H9 (cell line): ENCODE measurements at regions not wholly inside any gene's neighbourhood (a gene's known extent, or its start where the extent isn't known, plus 50 kb on each side); places are given as distances from the start of the nearest gene placed in this dataset.

Experiments used
- DNase-seq: peaks from one replicate; pipeline ENCODE4 v3.0.0-alpha.2; 2017
- H2AFZ ChIP-seq: one replicate; pipeline ENCODE4 v1.6.1; 2013; ENCODE audit warnings: mild to moderate bottlenecking, low read length, control low read depth, moderate library complexity
- H2AK5ac ChIP-seq: 2 replicates; pipeline ENCODE4 v1.6.1; 2013; ENCODE audit warnings: low read length, control low read depth, mixed read lengths; ENCODE audit not compliant: insufficient read length
- H2BK120ac ChIP-seq: one replicate; pipeline ENCODE4 v1.6.1; 2013; ENCODE audit warnings: low read depth, mild to moderate bottlenecking, low read length, control low read depth, inconsistent platforms; ENCODE audit not compliant: poor library complexity, severe bottlenecking
- H2BK12ac ChIP-seq: 2 replicates; pipeline ENCODE4 v1.6.1; 2013; ENCODE audit warnings: low read length, control low read depth, mixed read lengths, low read depth; ENCODE audit not compliant: insufficient read length
- H2BK15ac ChIP-seq: 2 replicates; pipeline ENCODE4 v1.6.1; 2013; ENCODE audit warnings: low read depth, low read length, control low read depth
- H2BK20ac ChIP-seq: one replicate; pipeline ENCODE4 v1.6.1; 2013; ENCODE audit warnings: low read depth, mild to moderate bottlenecking, low read length, control low read depth, inconsistent platforms; ENCODE audit not compliant: poor library complexity, severe bottlenecking
- H2BK5ac ChIP-seq: 2 replicates; pipeline ENCODE4 v1.6.1; 2013; ENCODE audit warnings: low read length, control low read depth, mixed read lengths; ENCODE audit not compliant: insufficient read length
- H3K14ac ChIP-seq: 2 replicates; pipeline ENCODE4 v1.6.1; 2013; ENCODE audit warnings: low read length, control low read depth; ENCODE audit not compliant: insufficient read depth
- H3K18ac ChIP-seq: 2 replicates; pipeline ENCODE4 v1.6.1; 2013; ENCODE audit warnings: low read depth, mild to moderate bottlenecking, mixed read lengths, low read length, control low read depth; ENCODE audit not compliant: insufficient read length
- H3K23ac ChIP-seq: 2 replicates; pipeline ENCODE4 v1.6.1; 2013; ENCODE audit warnings: low read length, control low read depth, mixed read lengths, low read depth; ENCODE audit not compliant: insufficient read length
- H3K23me2 ChIP-seq: 2 replicates; pipeline ENCODE4 v1.6.1; 2013; ENCODE audit warnings: low read depth, mild to moderate bottlenecking, mixed read lengths, low read length, control low read depth; ENCODE audit not compliant: insufficient read length, poor library complexity, severe bottlenecking
- H3K27ac ChIP-seq: 2 replicates; pipeline ENCODE4 v1.5.1; 2013; ENCODE audit warnings: low read length, control low read depth, mixed read lengths, low read depth; ENCODE audit not compliant: insufficient read length
- H3K27me3 ChIP-seq: 2 replicates; pipeline ENCODE4 v1.6.1; 2013; ENCODE audit warnings: low read length, control low read depth, inconsistent platforms; ENCODE audit not compliant: insufficient read depth
- H3K4ac ChIP-seq: 2 replicates; pipeline ENCODE4 v1.6.1; 2013; ENCODE audit warnings: low read depth, mild to moderate bottlenecking, control low read depth, inconsistent platforms, low read length, moderate library complexity
- H3K4me1 ChIP-seq: 2 replicates; pipeline ENCODE4 v1.6.1; 2013; ENCODE audit warnings: low read length, control low read depth, inconsistent platforms; ENCODE audit not compliant: insufficient read depth
- H3K4me2 ChIP-seq: 2 replicates; pipeline ENCODE4 v1.6.1; 2013; ENCODE audit warnings: low read length, control low read depth, mixed read lengths; ENCODE audit not compliant: insufficient read length, insufficient read depth
- H3K56ac ChIP-seq: 2 replicates; pipeline ENCODE4 v1.6.1; 2013; ENCODE audit warnings: low read depth, mild to moderate bottlenecking, mixed read lengths, low read length, control low read depth; ENCODE audit not compliant: insufficient read length
- H3K79me1 ChIP-seq: 2 replicates; pipeline ENCODE4 v1.6.1; 2013; ENCODE audit warnings: low read depth, mild to moderate bottlenecking, moderate library complexity, low read length, control low read depth, inconsistent platforms; ENCODE audit not compliant: insufficient read depth, poor library complexity, severe bottlenecking
- H3K79me2 ChIP-seq: 2 replicates; pipeline ENCODE4 v1.6.1; 2013; ENCODE audit warnings: low read length, control low read depth, inconsistent platforms; ENCODE audit not compliant: insufficient read depth
- H3K9ac ChIP-seq: 2 replicates; pipeline ENCODE4 v1.6.1; 2013; ENCODE audit warnings: low read length, control low read depth, mixed read lengths; ENCODE audit not compliant: insufficient read length; ENCODE audit errors: extremely low read depth
- H3K9me3 ChIP-seq: one replicate; pipeline ENCODE4 v1.6.1; 2013; ENCODE audit warnings: low read depth, low read length, inconsistent platforms; ENCODE audit not compliant: control insufficient read depth
- H3T11ph ChIP-seq: one replicate; pipeline ENCODE4 v1.6.1; 2013; ENCODE audit warnings: mild to moderate bottlenecking, low read length, control low read depth, inconsistent platforms
- H4K20me1 ChIP-seq: one replicate; pipeline ENCODE4 v1.6.1; 2013; ENCODE audit not compliant: control insufficient read depth, insufficient read length, insufficient read depth
- H4K5ac ChIP-seq: 2 replicates; pipeline ENCODE4 v1.6.1; 2013; ENCODE audit warnings: low read depth, mild to moderate bottlenecking, mixed read lengths, low read length, control low read depth; ENCODE audit not compliant: insufficient read length
- H4K8ac ChIP-seq: replicated peaks from 2 replicates; pipeline ENCODE4 v1.6.1; 2013; ENCODE audit warnings: low read length, control low read depth, mixed read lengths, low read depth; ENCODE audit not compliant: insufficient read length
- H4K91ac ChIP-seq: 2 replicates; pipeline ENCODE4 v1.6.1; 2013; ENCODE audit warnings: low read depth, mild to moderate bottlenecking, moderate library complexity, mixed read lengths, low read length, control low read depth; ENCODE audit not compliant: insufficient read length
- H3K27ac Mint-ChIP-seq, 3 experiments: 2 replicates in 2 of 3; 3 replicates in 1 of 3; pipeline ENCODE4 v1.8.0; 2020 to 2021; ENCODE audit warnings: mixed read lengths in 3 of 3, mild to moderate bottlenecking in 1 of 3, moderate library complexity in 1 of 3
- H3K27me3 Mint-ChIP-seq: 2 replicates; pipeline ENCODE4 v1.8.0; 2021; ENCODE audit warnings: low read depth, mild to moderate bottlenecking, moderate library complexity, mixed read lengths
- H3K36me3 Mint-ChIP-seq, 3 experiments: 2 replicates in 2 of 3; 3 replicates in 1 of 3; pipeline ENCODE4 v1.8.0; 2020 to 2021; ENCODE audit warnings: low read depth in 3 of 3, mixed read lengths in 3 of 3; ENCODE audit not compliant: insufficient read depth in 1 of 3
- H3K4me1 Mint-ChIP-seq, 2 experiments: 2 replicates each; pipeline ENCODE4 v1.8.0; 2020; ENCODE audit warnings: mixed read lengths in 2 of 2
- H3K4me3 Mint-ChIP-seq, 2 experiments: 2 replicates in 1 of 2; 3 replicates in 1 of 2; pipeline ENCODE4 v1.8.0; 2020 to 2021; ENCODE audit warnings: mild to moderate bottlenecking in 2 of 2, mixed read lengths in 2 of 2, moderate library complexity in 1 of 2
- H3K9me3 Mint-ChIP-seq, 2 experiments: 2 replicates in 1 of 2; 3 replicates in 1 of 2; pipeline ENCODE4 v1.8.0; 2020; ENCODE audit warnings: mild to moderate bottlenecking in 2 of 2, mixed read lengths in 2 of 2, moderate library complexity in 1 of 2
- CTCF ChIP-seq: fragments of 200-600 bp; sonication (generic); conservative IDR thresholded peaks from 3 replicates; pipeline ENCODE4 v1.8.0; 2021; ENCODE audit warnings: antibody characterized with exemption, mild to moderate bottlenecking
- WGBS: extraction: QIAGEN DNeasy Blood & Tissue Kit; methylation state at CpG from one replicate; pipeline ENCODE4 v1.1.7; 2013; ENCODE audit warnings: missing lambda C conversion rate, low lambda C conversion rate, mixed read lengths; ENCODE audit not compliant: insufficient read length; ENCODE audit errors: extremely low coverage; 5-methylcytosine and 5-hydroxymethylcytosine counted together

GRCh38 chr10:45219416-45219815 lies 96.0 kb downstream of the OR13A1 start:
- Histone ChIP-seq H3K9me3 (no peaks in the 10 kb centered on the region), H2BK20ac (no peak overlapping the region), H2BK12ac (no peak overlapping the region), H3K56ac (no peak overlapping the region), H3K4ac (no peak overlapping the region), H3K27ac (no peak overlapping the region), H3K18ac (no peak overlapping the region), H4K5ac (no peak overlapping the region), H4K91ac (no peak overlapping the region), H2BK120ac (no peak overlapping the region), H3K79me1 (no peaks in the 10 kb centered on the region), H3K9ac (no peak overlapping the region), H2BK5ac (no peak overlapping the region), H3K79me2 (no peaks in the 10 kb centered on the region), H3K4me1 (no peaks in the 10 kb centered on the region), H3K14ac (no peak overlapping the region), H2AFZ (no peak overlapping the region), H3K23me2 (no peaks in the 10 kb centered on the region), H3K27me3 (no peaks in the 10 kb centered on the region), H4K20me1 (no peaks in the 10 kb centered on the region), H2BK15ac (no peak overlapping the region), H4K8ac (no peak overlapping the region), H3K4me2 (no peak overlapping the region), H2AK5ac (no peak overlapping the region), H3K23ac (no peak overlapping the region), H3T11ph (no peak overlapping the region)
- no peak for TF ChIP-seq CTCF
- H3K4me1 Mint-ChIP-seq = no peaks in the 10 kb centered on the region
- H3K4me3 Mint-ChIP-seq = no peak overlapping the region
- H3K27ac Mint-ChIP-seq = no peak overlapping the region
- H3K27me3 Mint-ChIP-seq = no peaks in the 10 kb centered on the region; the same call in none of the 2 replicates
- no peak for DNase-seq
- no peaks in the 10 kb centered on the region; a peak in 1 of 7 replicates for H3K36me3 Mint-ChIP-seq
- H3K9me3 Mint-ChIP-seq = no peaks in the 10 kb centered on the region
- no CpG with 5 or more reads among the region's 4 CpGs for WGBS
